Right atrium auricular region (tissue), 2 donors: ENCODE measurements at regions not wholly inside any gene's neighbourhood (a gene's known extent, or its start where the extent isn't known, plus 50 kb on each side); places are given as distances from the start of the nearest gene placed in this dataset.
"Not testable (repeated sequence)": the region's sequence is repeated elsewhere in the genome, so short reads cannot be mapped to it uniquely, and the experiment has no call there.

Experiments
- DNase-seq: peaks from one replicate; pipeline ENCODE4 v3.0.0-alpha.2; 2019; ENCODE audit warnings: low spot score
- H3K27ac ChIP-seq, 2 donors: fragments of 200-600 bp; sonication (generic); 1 replicate in 1 of 2; 2 replicates in 1 of 2; pipeline ENCODE4 v1.5.1; 2016 to 2019
- H3K27me3 ChIP-seq, 2 donors: fragments of 200-600 bp; sonication (generic); one replicate each; pipeline versions ENCODE4 v1.5.1 to v1.6.0; 2017 to 2019
- H3K36me3 ChIP-seq: fragments of 200-600 bp; sonication (generic); one replicate; pipeline ENCODE4 v1.5.1; 2016
- H3K4me1 ChIP-seq, 2 donors: fragments of 200-600 bp; sonication (generic); one replicate each; pipeline versions ENCODE4 v1.5.1 to v1.6.0; 2017 to 2019
- H3K4me3 ChIP-seq, 2 donors: fragments of 200-600 bp; sonication (generic); 1 replicate in 1 of 2; 2 replicates in 1 of 2; pipeline ENCODE4 v1.5.1; 2017 to 2019; ENCODE audit warnings: mild to moderate bottlenecking in 1 of 2, moderate library complexity in 1 of 2
- H3K9me3 ChIP-seq, 2 donors: fragments of 200-600 bp; sonication (generic); one replicate each; pipeline ENCODE4 v1.5.1; 2019
- TF ChIP-seq, protein P1 (sequence below), 2 donors: fragments of 200-600 bp; sonication (generic); IDR thresholded peaks; one replicate each; pipeline ENCODE4 v1.5.1; 2019; ENCODE audit warnings: antibody characterized with exemption in 2 of 2

GRCh38 chr6:155770856-155771255 is 315.2 kb upstream of the NOX3 start:
- no peak for DNase-seq
- Histone ChIP-seq H3K4me3 (no peak overlapping the region), H3K4me1 (no peaks in the 10 kb centered on the region), H3K36me3 (no peaks in the 10 kb centered on the region), H3K27me3 (no peaks in the 10 kb centered on the region), H3K9me3 (peaks cover 0 to 18% of the 10 kb centered on the region in 2 donors), H3K27ac (no peak overlapping the region)
- TF ChIP-seq, protein P1, sequence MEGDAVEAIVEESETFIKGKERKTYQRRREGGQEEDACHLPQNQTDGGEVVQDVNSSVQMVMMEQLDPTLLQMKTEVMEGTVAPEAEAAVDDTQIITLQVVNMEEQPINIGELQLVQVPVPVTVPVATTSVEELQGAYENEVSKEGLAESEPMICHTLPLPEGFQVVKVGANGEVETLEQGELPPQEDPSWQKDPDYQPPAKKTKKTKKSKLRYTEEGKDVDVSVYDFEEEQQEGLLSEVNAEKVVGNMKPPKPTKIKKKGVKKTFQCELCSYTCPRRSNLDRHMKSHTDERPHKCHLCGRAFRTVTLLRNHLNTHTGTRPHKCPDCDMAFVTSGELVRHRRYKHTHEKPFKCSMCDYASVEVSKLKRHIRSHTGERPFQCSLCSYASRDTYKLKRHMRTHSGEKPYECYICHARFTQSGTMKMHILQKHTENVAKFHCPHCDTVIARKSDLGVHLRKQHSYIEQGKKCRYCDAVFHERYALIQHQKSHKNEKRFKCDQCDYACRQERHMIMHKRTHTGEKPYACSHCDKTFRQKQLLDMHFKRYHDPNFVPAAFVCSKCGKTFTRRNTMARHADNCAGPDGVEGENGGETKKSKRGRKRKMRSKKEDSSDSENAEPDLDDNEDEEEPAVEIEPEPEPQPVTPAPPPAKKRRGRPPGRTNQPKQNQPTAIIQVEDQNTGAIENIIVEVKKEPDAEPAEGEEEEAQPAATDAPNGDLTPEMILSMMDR (IDR thresholded peaks at IDR 0.05), result no peak

DNA sequence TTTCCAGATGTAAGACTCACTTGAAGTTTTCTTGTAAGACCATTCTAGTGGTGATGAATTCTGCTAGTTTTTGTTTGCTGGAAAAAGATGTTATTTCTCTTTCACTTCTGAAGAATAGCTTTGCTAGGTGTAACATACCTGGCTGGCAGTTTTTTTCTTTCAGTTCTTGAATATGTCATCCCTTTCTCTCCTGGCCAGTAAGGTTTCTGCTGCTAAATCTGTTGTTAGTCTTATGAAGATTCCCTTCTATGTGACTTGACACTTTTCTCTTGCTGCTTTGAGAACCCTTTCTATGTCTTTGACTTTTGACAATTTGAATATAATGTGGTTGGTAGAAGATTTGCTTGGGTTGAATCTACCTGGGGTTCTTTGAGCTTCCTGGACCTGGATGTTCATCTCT is 314.7 kb upstream of the NOX3 start:
- no peak overlapping the region for H3K27ac ChIP-seq
- H3K36me3 ChIP-seq, result no peaks in the 10 kb centered on the region
- H3K4me1 ChIP-seq, result no peaks in the 10 kb centered on the region
- TF ChIP-seq, protein P1 (IDR thresholded peaks at IDR 0.05), result no peak
- H3K4me3 ChIP-seq, result no peak overlapping the region
- peaks cover 0 to 18% of the 10 kb centered on the region in 2 donors for H3K9me3 ChIP-seq
- DNase-seq, result no peak
- H3K27me3 ChIP-seq, result no peaks in the 10 kb centered on the region

- Histone ChIP-seq H3K27ac (no peak overlapping the region), H3K9me3 (peaks cover 0 to 9% of the 10 kb centered on the region in 2 donors), H3K4me1 (no peaks in the 10 kb centered on the region), H3K4me3 (no peak overlapping the region), H3K27me3 (no peaks in the 10 kb centered on the region), H3K36me3 (no peaks in the 10 kb centered on the region)
- no peak for DNase-seq
- TF ChIP-seq, protein P1 (IDR thresholded peaks at IDR 0.05), result no peak
Measured at GRCh38 chr6:155765275-155766194, 309.9 kb upstream of the NOX3 start.

- H3K4me1 ChIP-seq, result no peaks in the 10 kb centered on the region
- no peaks in the 10 kb centered on the region for H3K36me3 ChIP-seq
- no peak overlapping the region for H3K4me3 ChIP-seq
- TF ChIP-seq, protein P1 (IDR thresholded peaks at IDR 0.05), result no peak
- H3K9me3 ChIP-seq, result no peaks in the 10 kb centered on the region
- no peak overlapping the region for H3K27ac ChIP-seq
- DNase-seq, result no peak
- H3K27me3 ChIP-seq, result no peaks in the 10 kb centered on the region
Measured at GRCh38 chr6:155762649-155763048, 307.0 kb upstream of the NOX3 start.

- no peak overlapping the region for H3K27ac ChIP-seq
- no peaks in the 10 kb centered on the region for H3K4me1 ChIP-seq
- peaks cover 0 to 8% of the 10 kb centered on the region in 2 donors for H3K9me3 ChIP-seq
- DNase-seq, result no peak
- no peaks in the 10 kb centered on the region for H3K27me3 ChIP-seq
- no peaks in the 10 kb centered on the region for H3K36me3 ChIP-seq
- no peak overlapping the region for H3K4me3 ChIP-seq
- TF ChIP-seq, protein P1 (IDR thresholded peaks at IDR 0.05), result no peak
Measured at GRCh38 chr6:155755452-155755851, 299.8 kb upstream of the NOX3 start.

- not testable (repeated sequence) for H3K27ac ChIP-seq, DNase-seq, H3K27me3 ChIP-seq, H3K9me3 ChIP-seq, H3K4me3 ChIP-seq, H3K4me1 ChIP-seq, H3K36me3 ChIP-seq
Measured at GRCh38 chr6:155748778-155749177, 293.1 kb upstream of the NOX3 start.
